ENCODE measurements at regions not wholly inside any gene's neighbourhood (a gene's known extent, or its start where the extent isn't known, plus 50 kb on each side); places are given as distances from the start of the nearest gene placed in this dataset.
"Not testable (repeated sequence)": the region's sequence is repeated elsewhere in the genome, so short reads cannot be mapped to it uniquely, and the experiment has no call there.

DNA sequence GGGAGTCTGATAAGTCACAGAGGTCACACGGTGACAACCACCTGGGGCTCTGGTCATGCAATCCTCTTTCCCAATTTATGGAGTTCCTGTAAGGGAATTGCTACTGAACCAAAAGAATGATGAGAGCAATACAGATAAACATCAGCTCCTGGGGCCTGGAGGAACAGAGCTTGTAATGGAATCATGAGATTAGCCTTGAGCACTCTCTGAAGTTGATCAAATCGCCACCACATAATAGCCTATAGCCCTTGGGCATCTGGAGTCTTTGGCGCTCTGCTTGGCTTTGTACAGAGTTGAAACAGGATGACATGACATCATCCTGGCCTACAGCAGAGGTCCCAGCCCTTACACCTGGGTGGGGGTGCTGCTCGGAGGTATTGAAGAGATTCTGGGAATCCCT, 154.3 kb upstream of the DTNBP1 start:
- TF ChIP-seq, protein P1, sequence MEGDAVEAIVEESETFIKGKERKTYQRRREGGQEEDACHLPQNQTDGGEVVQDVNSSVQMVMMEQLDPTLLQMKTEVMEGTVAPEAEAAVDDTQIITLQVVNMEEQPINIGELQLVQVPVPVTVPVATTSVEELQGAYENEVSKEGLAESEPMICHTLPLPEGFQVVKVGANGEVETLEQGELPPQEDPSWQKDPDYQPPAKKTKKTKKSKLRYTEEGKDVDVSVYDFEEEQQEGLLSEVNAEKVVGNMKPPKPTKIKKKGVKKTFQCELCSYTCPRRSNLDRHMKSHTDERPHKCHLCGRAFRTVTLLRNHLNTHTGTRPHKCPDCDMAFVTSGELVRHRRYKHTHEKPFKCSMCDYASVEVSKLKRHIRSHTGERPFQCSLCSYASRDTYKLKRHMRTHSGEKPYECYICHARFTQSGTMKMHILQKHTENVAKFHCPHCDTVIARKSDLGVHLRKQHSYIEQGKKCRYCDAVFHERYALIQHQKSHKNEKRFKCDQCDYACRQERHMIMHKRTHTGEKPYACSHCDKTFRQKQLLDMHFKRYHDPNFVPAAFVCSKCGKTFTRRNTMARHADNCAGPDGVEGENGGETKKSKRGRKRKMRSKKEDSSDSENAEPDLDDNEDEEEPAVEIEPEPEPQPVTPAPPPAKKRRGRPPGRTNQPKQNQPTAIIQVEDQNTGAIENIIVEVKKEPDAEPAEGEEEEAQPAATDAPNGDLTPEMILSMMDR (conservative IDR thresholded peaks at IDR 0.05; ENCODE audit: low read length), result no peak
- TF ChIP-seq EZH2phosphoT487 (IDR thresholded peaks at IDR 0.05; ENCODE audit: borderline replicate concordance, low read depth, low read length), result no peak
- Histone ChIP-seq H3K36me3 (ENCODE audit: insufficient read depth, low read length) (no peaks in the 10 kb centered on the region), H3K4me2 (ENCODE audit: low read length) (no peak overlapping the region), H3K4me1 (ENCODE audit: insufficient read depth, low read length, poor library complexity, severe bottlenecking) (no peaks in the 10 kb centered on the region), H3K79me2 (ENCODE audit: insufficient read depth, low read depth, low read length) (no peaks in the 10 kb centered on the region), H4K20me1 (ENCODE audit: insufficient read depth, low read length) (no peaks in the 10 kb centered on the region), H3K9me2 (ENCODE audit: insufficient read depth, low read length) (no peaks in the 10 kb centered on the region), H3K4me3 (ENCODE audit: low read depth, low read length, poor library complexity, severe bottlenecking) (no peak overlapping the region), H3K9me3 (ENCODE audit: low read length) (no peaks in the 10 kb centered on the region), H3K27ac (ENCODE audit: low read depth, low read length, poor library complexity, severe bottlenecking) (no peak overlapping the region), H2AFZ (ENCODE audit: low read length) (no peak overlapping the region)
- intact Hi-C loops (cut with micrococcal nuclease; ENCODE audit: unreplicated experiment), result no loop called here
- POLR2A ChIA-PET, result interaction anchor here (0.6 kb wide), 1 partner anchor 289 kb away, joined by 3 read pairs; no protein-coding TSS in a partner anchor
- no TSS peak for BruUV-seq (replicated peaks)
- CTCF ChIA-PET (ENCODE audit: unreplicated experiment), result interaction anchor here (0.5 kb wide), 1 partner anchor 255 kb away, joined by 4 read pairs; no protein-coding TSS in a partner anchor
- DNase-seq (ENCODE audit: low spot score), result no peak

DNA sequence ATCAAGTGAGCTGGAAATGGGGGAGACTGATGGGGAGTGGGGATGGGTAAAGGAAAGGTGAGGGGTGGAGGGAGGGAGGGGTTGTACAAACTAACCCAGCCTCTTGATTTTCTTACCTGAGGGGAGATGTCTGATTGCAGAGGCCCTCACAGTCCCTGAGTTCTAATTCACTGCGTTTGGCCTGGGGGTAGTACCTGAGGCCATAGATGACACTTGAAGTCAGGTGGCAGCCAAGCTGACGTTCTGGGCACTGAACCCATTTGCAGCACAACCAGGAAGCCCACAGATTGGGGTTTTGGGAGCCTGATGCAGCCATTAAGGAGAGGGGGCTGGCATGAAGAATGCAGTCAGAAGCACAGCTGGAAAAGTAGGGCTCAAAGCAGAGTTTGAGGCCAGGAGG, 153.8 kb upstream of the DTNBP1 start:
- Histone ChIP-seq H3K4me2 (ENCODE audit: low read length) (no peak overlapping the region), H2AFZ (ENCODE audit: low read length) (no peak overlapping the region), H3K27ac (ENCODE audit: low read depth, low read length, poor library complexity, severe bottlenecking) (no peak overlapping the region), H3K9me3 (ENCODE audit: low read length) (no peaks in the 10 kb centered on the region), H3K4me1 (ENCODE audit: insufficient read depth, low read length, poor library complexity, severe bottlenecking) (no peaks in the 10 kb centered on the region), H4K20me1 (ENCODE audit: insufficient read depth, low read length) (no peaks in the 10 kb centered on the region), H3K9me2 (ENCODE audit: insufficient read depth, low read length) (no peaks in the 10 kb centered on the region), H3K79me2 (ENCODE audit: insufficient read depth, low read depth, low read length) (no peaks in the 10 kb centered on the region), H3K36me3 (ENCODE audit: insufficient read depth, low read length) (no peaks in the 10 kb centered on the region), H3K4me3 (ENCODE audit: low read depth, low read length, poor library complexity, severe bottlenecking) (no peak overlapping the region)
- ChIA-PET CTCF (ENCODE audit: unreplicated experiment) (interaction anchor here (0.5 kb wide), 1 partner anchor 256 kb away, joined by 4 read pairs; no protein-coding TSS in a partner anchor), POLR2A (no interaction called here)
- DNase-seq (ENCODE audit: low spot score), result no peak
- intact Hi-C loops (cut with micrococcal nuclease; ENCODE audit: unreplicated experiment), result no loop called here
- BruUV-seq (replicated peaks), result no TSS peak
- no peak for TF ChIP-seq EZH2phosphoT487 (IDR thresholded peaks at IDR 0.05; ENCODE audit: borderline replicate concordance, low read depth, low read length)
- TF ChIP-seq, protein P1 (conservative IDR thresholded peaks at IDR 0.05; ENCODE audit: low read length), result no peak

DNA sequence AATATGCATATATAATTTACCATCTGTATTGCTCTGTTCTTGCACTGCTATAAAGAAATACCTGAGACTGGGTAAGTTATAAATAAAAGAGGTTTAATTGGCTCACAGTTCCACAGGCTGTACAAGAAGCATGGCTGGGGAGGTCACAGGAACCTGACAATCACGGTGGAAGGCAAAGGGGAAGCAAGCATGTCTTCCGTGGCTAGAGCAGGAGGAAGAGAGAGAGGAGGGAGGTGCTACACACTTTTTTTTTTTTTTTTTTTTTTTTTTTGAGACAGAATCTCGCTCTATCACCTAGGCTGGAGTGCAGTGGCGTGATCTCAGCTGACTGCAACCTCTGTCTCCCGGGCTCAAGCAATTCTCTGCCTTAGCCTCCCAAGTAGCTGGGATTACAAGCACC, 150.9 kb upstream of the DTNBP1 start:
- DNase-seq (ENCODE audit: low spot score), result peak; percentile 3
- H3K79me2 ChIP-seq (ENCODE audit: insufficient read depth, low read depth, low read length); H3K9me3 ChIP-seq (ENCODE audit: low read length); H3K4me3 ChIP-seq (ENCODE audit: low read depth, low read length, poor library complexity, severe bottlenecking); H3K27ac ChIP-seq (ENCODE audit: low read depth, low read length, poor library complexity, severe bottlenecking); H2AFZ ChIP-seq (ENCODE audit: low read length); H3K4me1 ChIP-seq (ENCODE audit: insufficient read depth, low read length, poor library complexity, severe bottlenecking); H4K20me1 ChIP-seq (ENCODE audit: insufficient read depth, low read length); intact Hi-C loops (cut with micrococcal nuclease; ENCODE audit: unreplicated experiment); BruUV-seq (replicated peaks); H3K4me2 ChIP-seq (ENCODE audit: low read length); H3K9me2 ChIP-seq (ENCODE audit: insufficient read depth, low read length); H3K36me3 ChIP-seq (ENCODE audit: insufficient read depth, low read length): not testable (repeated sequence)
- ChIA-PET CTCF (ENCODE audit: unreplicated experiment) (interaction anchor here (0.6 kb wide), 1 partner anchor 31 kb away, joined by 4 read pairs; no protein-coding TSS in a partner anchor), POLR2A (interaction anchor here (0.7 to 1.0 kb wide), 2 partner anchors 23 to 353 kb away, joined by 3 to 4 read pairs; no protein-coding TSS in a partner anchor)

Measured in OCI-LY7 (cell line).